ENCODE measurements at regions not wholly inside any gene's neighbourhood (a gene's known extent, or its start where the extent isn't known, plus 50 kb on each side); places are given as distances from the start of the nearest gene placed in this dataset.

DNA sequence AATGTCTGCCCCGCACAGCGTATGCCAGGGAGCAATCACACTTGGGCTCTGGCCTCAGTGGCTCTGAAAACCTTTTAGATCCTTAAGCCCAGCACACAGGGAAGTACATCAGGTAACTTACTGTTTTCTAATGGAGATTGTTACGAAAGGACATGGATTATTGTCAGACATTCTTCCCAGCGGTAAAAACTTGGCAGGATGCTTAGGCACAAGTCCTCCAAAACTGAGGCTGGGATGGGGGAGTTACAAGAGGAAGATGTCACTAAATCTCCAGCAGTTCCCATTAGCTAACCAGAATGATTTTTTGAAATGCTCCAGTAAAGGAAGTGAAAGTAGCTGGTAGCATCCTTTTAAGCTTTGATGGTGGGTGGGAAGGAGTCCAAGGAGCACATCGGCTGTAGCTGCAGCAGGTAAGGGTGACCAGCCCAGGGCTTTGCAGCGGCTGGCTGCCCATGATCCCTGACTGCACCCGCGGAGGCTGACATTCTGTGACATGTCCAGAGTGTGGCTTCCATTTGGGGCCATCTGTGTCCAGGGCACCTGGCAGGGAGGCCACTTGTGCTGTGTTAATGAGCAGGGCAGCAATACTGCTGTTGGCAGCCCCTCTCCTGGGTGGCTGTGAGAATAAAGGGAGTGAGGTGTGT is 165.8 kb downstream of the GADD45G start:
- peak; percentile 41 for DNase-seq (ENCODE audit: low spot score)

DNA sequence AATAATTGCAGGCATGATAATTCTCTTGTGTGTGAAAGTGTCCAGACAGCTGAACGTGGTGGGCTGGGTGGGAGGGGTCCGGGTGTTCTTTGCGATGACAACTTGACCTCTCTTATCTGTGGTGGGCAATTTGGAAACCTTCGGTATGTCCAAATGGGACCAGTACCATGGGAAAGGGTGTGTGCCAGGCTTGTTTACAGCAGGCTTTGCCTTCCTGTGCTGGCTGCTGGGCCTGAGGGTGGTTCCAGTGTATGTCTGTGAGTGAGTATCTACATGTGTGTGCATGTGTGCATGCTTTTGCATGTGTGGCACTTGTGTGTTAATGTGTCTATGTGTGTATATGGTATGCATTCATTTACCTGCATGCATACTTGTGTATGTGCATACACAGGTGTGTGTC is 166.4 kb downstream of the GADD45G start:
- DNase-seq (ENCODE audit: low spot score), result no peak

DNA sequence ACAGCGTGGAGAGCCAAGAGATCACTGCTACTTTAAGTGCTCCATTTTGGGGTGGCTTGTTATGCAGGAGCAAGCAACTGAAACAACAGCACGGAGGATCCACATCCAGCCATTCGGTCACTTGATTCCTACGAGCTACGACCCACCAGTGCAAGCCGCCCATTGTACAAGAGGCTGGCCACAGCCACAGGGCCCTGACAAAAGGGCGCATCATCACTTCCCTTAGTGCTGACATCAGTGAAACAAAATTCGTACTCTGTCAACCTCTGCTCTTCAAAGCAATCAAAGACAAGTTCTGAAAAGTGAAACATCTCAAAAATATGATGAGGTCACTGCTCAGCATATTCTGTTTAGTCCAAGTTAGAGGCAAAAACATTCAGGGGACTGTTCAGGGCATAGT is 168.4 kb downstream of the GADD45G start:
- no peak for DNase-seq (ENCODE audit: low spot score)

DNA sequence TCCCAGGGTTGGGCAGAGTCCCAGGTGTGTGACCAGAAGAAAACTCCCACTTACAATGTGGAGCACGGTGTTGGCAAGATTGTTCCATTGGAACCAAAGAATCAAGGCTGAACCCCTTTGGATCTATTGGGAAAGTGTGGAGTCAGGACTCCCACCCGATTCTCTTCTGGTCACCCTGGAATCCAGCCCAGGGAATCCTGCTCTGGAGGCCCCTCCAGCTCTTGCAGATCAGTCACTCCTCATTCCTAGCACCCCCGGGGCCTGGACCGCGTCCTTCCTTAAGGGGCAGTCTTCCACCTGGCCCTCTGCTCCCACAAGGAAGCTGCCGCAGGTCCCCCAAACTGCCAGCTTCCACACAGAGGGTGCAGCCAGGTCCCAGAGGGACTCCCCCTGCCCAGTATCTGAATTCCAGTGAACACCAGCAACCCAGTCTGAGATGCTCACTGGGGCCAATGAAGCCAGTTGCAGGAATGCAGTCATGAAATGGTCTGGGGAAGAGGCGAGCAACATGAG is 170.1 kb downstream of the GADD45G start:
- no peak for DNase-seq (ENCODE audit: low spot score)

DNA sequence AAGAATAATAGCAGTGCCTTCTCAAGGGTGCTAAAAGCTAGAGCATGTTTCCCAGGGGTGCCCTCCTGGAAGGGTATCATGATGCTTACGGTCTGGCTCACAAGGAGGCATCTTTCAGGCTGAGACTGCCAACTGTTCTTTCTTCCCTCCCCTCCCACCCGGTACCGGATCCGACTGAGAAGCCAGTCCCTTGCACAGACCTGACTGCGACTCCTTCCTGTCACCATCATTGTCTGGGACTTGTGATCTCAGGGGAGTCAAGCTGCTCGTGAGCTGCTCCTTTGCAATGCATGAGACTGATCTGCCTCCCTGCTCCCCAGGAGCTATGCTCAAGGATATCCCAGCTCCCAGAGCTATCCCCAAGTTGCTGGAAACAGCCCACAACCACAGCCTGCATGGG is 170.8 kb downstream of the GADD45G start:
- no peak for DNase-seq (ENCODE audit: low spot score)

DNA sequence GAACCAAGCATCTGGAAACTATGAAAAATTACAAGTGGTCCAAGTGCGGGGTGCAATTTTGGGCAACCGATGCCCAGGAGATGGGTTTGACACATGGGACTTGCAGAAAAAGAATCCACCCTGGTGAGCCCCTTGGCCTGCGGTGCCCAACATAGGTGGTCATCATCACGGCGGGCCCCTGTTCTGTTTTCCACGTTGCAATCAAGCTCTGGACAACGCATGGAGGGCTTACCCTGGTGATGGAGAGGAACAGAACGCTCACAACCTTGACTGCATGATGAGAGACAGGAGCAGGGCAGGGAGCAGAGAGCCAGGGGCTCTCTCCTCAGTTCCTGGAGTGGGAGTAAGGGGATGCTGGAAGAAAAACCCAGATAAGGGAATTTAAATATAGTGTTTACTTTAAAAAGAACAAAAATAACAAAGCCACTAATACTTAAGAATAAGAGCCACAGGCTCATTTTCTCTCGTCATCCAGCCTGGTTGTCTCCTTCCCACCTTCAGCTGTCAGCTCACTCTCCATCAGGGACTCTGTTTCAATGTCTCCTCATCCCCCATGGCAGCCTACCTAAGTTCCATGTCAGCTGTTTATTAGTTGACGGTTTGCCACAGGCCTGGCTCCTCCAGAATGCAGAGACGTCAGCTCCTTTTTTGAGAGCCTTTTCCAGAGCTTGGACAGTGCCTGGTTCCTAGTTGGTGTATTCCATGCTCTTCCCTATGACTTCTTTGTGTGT is 172.1 kb downstream of the GADD45G start:
- no peak for DNase-seq (ENCODE audit: low spot score)

DNA sequence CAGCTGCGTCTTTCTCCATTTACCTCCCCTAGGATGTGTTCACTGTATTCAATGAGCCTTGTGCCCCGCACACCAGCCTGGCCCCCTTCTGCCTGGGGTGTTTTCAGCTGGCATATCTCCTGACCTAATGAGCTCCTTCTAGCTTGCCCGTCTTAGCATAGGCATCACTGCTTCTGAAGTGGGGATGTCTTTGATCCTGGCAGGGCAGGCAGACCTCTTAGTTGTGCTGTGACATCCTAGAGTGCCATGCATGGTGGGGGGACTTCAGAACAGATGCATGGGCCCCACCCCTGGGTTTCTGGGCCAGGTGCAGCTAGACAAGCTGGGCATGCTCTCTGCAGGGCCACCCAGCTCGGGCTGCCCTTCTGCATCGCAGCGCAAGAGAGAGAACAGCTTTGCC is 172.7 kb downstream of the GADD45G start:
- DNase-seq (ENCODE audit: low spot score), result no peak

DNA sequence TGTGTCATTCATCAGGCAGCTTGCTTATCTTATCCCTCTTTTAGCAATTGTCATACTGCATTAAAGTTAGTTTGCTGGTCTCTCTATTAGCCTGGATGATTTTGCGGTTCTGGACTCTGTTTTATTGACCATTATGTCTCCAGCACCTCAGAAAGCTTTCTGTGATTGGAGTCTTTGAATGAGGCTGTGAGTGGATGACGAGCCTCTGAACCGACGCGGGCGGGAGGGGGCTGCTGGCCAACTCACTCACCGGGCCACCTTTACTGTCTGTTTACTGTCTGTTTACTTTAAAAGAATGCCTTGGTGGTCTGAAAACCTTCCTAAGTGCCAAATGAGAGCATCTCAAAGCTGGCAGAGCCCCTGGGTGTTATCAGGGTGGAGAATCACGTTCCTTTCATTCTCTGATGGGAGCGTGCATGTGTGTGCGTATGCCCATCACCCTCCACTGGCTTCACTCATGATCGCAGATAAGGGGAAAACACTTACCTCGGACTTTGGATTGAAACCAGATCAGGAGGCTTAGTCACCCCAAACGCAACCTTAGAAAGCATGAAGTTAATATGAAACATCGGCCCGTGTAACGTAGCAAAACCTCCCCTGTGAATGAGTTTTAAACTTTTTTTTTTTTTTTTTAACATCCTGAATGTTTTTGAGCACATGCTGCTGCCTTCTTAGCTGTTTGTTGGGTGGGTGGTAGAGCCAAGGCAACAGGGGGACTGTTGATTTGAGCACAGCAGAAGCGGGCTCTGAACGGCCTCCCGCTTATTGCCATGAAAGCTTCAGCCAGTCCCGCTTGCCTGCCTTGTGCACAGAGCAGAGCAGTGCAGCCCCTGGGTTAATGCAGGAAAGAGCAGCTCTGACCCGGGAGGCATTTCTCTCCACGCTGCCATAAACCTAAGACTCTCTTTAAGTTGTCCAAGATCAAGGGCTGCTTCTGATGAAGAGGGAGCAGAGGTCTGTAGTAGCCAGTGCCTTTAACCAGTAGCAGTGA is 173.6 kb downstream of the GADD45G start:
- DNase-seq (ENCODE audit: low spot score), result no peak

DNA sequence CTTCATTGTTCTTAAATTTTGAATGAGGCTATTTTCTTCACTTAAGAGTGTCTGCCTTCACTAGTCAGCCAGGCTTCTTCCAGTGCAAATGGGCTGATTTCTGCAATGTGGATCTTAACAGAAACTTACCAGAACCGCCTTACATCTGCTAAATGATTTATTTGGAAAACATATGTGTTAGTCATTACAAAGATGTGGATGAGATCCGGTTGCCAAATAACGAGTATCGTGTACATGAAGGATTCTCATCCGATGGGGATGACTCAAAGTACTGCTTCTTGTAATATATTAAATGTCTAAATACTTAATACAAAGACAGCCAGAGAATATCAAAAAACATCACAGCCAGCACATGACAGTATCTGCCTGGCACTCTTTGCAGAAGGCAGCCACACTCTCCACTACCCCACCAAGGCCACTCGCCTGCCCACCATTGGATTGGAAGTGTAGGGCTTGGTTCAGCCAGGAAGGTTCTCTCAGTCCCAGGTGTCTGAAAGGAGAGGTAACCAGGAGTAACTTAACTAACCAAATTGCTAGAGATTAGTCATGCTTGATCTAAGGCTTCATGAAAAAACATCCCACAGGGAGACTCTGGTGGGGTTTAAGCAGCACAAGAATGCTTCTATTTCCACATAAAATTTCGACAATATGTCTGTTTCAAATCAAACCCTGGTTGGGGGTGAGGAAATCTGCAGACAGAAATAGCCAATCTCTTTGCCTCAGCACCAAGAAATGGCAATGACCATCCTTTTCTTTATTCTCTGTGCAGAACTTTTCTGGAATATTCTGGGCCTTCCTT is 174.8 kb downstream of the GADD45G start:
- no peak for DNase-seq (ENCODE audit: low spot score)

DNA sequence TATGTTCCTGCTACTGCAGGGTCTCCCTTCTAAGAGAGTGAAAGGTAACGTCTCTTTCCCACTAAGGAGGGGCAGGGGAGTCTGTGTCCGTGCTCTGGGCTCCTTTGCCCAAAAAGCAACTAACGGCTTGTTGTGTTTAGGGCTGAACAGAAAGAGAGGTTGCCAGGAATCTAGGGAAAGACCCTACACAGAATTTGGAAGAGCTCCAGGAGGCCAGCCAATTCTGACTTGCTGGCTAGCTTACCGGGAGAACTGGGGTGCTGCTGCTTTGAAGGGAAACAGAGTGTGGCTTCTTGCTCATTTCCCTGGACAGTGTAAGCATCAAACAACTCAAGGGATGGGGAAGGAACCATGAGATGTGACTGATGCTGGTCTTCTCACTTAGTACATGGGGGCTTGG is 176.1 kb downstream of the GADD45G start:
- no peak for DNase-seq (ENCODE audit: low spot score)

DNA sequence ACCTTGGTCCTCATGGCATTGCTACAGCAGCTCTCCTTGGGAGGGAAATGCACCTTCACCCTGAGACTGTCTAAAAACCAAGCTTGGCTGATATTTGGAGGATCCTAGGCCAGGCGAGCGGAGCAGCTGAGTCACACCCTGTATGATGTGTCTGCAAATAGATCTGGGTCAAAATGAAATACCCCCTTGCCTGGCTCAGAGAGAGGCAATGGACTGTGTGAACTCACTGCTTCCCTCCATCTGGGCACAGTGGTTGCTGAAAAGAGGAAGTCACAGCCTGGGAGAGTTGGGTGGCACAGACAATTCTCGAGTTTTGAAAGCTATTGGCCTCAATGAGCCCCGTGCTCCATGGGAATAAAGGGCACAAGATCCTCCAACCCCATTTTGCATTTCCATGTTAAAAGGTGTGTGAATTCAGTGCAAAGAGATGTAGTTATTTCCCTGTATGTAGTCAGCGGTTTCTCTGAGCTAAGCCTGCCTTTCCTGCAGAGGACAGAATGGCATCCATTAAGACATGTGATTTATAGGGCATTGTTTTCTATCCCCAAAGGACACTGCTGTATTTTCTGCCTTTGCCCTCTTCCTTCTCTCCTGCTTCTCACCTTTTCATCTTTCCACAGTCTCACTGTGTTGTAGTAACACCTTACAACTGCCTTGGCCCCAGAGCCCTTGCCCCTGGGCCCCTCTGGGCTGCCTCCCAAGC is 177.2 kb downstream of the GADD45G start:
- DNase-seq (ENCODE audit: low spot score), result peak; percentile 72

DNA sequence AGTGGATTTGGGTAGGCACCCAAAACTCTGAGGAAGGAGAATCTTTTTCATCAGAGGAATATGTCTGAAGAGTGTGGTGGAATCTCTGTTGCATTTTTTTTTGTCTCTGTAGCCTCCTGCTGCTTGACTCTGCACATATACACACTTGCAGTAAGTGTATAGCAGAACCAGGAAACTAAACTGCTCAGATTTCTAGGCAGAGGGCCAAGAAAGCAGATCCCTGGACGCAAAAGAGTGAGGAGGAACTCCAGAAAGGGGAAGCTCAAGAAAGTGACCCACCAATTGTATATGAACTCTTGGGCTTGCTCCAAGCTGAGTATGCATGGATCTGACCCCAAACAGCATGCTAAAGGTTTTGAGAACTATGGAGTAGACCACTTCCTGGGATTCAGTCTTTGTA is 181.8 kb downstream of the GADD45G start:
- DNase-seq (ENCODE audit: low spot score), result peak; percentile 84

DNA sequence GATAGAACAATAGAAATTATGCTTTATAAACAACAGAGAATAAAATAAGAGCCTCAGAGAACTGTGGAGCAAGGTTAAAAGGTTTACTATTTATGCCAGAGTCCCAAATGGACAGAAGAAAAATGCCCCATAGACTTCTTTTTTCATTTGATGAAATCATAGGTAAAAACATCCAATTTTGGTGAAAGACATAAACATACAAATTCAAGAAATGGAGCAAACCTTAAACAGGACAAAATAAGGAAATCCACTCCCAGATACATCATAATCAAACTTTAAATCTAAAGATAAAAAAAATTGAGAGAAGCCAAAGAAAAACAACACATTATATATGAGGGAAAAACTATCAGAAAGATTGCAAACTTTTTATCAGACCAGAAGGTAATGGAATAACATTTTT is 182.8 kb downstream of the GADD45G start:
- DNase-seq (ENCODE audit: low spot score), result no peak

DNA sequence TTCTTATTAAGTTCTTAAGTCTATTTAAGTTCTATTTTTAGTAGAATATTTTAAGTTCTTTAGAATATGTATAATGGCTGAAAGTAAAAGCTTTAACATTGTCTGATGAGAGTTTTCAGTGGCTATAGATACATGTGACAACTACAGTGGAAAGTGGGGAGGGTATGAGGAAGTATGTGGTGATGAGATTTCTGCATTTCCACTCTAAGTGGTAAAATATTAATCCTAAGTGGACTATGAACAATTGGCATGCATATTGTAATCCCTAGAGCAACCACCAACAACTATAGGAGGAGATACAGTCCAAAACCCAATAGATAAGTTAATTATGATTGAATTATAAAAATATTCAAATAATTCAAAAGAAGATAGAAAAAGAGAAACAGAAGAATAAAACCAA is 183.6 kb downstream of the GADD45G start:
- DNase-seq (ENCODE audit: low spot score), result no peak

DNA sequence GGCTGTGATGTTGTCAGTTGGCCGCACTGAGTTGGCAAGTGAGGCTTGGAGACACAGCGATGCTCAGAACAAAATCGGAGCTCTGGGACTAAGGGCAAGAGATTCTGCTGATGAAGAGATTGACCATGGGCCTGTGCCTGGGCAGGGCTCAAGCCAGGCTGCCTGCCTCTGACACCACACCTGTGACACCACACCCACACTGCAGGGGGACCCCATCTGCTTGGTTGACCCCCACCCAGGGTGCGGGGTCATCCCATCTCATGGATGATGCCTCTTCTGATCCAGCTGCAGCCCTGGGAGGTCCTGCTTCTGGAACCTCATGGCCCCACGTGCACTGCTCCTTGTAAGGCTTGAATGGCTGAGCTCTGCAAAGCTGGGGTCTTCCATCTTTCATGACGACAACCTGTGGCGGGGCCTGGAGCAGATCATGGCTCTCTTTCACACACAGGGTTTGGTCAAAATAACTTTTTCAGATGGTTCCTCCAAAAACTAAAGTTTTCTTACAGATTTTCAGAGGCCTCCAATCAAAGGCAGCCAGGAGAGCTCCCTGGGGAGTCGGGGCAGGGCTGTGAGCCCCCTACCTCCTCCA is 185.2 kb downstream of the GADD45G start:
- no peak for DNase-seq (ENCODE audit: low spot score)

DNA sequence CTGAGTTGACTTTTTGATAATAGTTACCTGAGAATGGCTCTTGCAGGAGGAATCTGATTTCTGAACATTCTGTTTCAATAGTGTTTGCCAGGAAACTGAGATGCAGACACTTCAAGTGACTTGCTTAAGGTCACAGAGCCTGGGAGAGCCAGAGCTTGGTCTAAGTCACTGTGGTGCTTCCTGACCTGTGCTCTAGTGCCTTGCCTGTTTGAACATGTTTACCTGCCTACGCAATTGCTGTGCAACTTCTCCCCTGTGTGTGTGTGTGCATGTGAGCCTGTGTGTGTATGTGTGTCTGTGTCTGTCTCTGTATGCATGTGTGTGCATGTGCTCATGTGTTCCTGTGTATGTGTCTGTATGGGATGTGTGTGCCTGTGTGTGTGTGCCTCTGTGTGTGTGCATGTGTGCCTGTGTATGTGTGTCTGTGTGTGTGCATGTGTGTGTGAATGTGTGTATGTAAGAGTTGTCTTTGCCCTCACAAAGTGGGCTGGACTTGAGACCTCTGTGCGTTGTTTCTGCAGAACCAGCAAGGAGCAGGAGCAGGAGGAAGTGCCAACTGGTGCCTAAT is 185.8 kb downstream of the GADD45G start:
- no peak for DNase-seq (ENCODE audit: low spot score)

DNA sequence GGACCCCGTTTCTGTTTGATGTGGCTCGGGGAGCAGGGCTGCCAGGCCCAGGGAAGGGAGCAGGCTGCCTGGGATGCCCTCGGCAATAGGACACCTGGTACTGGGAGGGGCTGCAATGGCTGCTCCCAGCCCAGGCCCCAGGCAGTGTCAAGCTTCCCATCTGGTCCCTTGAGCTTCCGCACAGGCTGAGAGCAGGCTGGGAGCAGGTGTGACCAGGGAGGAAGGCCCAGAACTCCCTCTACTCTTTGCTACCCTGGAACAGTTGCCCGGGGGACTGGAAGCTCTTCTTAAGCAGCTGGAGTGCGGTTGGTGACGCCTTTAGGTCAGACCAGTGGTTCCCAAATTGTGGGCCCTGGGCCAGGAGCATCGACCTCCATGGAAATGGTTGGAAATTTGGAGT is 186.9 kb downstream of the GADD45G start:
- no peak for DNase-seq (ENCODE audit: low spot score)

DNA sequence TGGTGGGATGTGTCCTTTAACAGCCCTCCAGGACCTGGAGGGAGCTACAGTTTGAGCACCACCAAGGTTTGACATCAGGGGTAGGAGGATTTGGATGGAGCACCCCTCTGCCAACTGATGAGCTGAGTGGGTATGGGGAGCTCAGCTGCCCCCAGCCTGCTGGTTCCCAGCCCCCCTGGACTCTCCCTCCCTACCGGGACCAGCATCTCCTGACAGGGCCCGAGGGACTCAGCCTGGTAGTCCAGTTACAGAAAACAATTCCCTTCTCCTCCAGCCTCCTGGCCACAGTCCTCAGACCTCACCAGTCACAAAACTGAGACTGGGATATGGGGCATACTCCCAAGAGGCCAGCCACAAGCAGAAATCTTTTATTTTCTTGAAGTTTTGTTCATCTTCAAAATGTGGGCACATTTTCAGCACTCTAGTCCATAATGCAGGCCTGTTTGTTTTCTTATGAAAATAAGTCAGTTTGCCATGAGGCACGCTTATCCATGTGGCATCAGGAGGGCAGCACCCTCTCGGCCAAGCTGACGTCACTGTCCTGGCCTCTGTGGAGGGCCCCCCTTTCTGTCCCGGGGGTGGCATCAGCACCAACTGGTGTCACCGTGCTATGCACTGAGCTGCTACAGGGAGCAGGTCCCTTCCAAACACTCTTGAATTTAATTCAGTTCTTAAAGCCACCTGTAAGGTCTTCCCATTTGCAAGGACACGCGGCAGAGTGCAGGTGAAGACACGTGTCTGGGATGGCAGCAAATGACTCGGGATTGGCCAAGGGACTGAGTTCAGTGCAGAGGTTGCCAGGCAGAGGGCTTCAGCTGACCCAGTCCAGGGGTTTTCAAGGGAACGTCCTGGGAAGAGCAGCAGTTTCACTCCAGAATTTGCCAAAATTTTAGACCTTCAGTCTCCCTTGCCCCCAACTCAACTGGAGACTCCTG is 187.6 kb downstream of the GADD45G start:
- DNase-seq (ENCODE audit: low spot score), result no peak

DNA sequence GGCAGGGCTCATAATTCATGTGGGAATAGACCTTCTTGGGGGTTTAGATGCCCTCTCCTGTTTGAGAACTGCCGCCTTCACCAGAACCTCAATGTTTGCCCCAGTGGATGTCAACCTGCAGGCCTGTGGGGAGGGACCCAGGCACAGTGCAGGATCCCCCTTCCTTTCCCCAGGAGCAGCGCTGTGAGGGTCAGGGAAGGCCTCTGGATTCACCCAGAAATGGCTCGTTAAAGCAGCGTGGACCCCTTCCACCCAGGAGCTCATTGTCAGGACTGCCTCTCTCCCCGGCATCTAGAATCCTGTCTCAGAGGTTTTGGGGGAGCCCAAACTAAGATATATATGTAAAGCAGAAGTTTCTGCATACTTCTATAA is 188.3 kb downstream of the GADD45G start:
- no peak for DNase-seq (ENCODE audit: low spot score)
